ENCODE measurements at regions not wholly inside any gene's neighbourhood (a gene's known extent, or its start where the extent isn't known, plus 50 kb on each side); places are given as distances from the start of the nearest gene placed in this dataset.
A peak's percentile ranks its signal among the peaks of the same experiment; 100 is the strongest.

- no peak for TF ChIP-seq CTCF (conservative IDR thresholded peaks at IDR 0.05)
- no peak overlapping the region for H3K27ac ChIP-seq
Measured at GRCh38 chr10:125348536-125348935, 188.2 kb upstream of the CTBP2 start.

DNA sequence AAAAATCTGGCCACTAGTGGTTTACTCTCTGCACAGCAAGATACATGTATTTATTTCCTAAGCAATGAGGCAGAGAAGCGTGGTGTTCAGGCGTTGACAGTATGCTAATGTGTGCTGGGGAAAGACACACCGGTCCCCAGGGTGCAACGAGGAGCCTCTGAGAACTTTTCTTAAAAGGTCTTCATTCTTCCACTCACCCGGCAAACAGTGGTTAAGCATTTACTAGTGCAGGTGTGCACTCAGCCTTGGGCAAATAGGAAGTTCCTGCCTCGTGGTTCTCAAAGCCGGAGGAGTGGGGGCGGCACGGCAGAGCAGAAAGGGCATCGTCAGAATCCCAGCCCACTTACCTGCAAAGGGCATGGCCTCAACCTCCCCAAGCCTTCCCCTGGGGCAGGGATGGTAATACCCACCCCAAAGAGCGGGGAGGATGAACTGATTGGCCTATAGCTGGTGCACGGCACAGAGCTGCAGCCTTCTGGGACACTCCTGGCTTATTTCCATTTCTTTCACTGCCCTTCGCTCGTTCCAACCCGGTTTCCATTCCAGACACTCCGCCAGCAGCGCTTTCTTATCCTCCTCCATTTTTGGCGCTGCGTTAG lies 184.3 kb upstream of the CTBP2 start:
- TF ChIP-seq CTCF (conservative IDR thresholded peaks at IDR 0.05), result no peak; the same call in 1 of the 2 replicates
- H3K27ac ChIP-seq, result peak overlapping the region; percentile 90

- peak overlapping the region; percentile 90 for H3K27ac ChIP-seq
Measured at GRCh38 chr10:125343983-125344382, 183.6 kb upstream of the CTBP2 start.

GRCh38 chr10:125343118-125343925 lies 183.0 kb upstream of the CTBP2 start:
- TF ChIP-seq CTCF (conservative IDR thresholded peaks at IDR 0.05), result peak; percentile 31; the same call in 1 of the 2 replicates
- H3K27ac ChIP-seq, result peak overlapping the region; percentile 90

More at GRCh38 chr10:125343983-125344382, 183.6 kb upstream of the CTBP2 start:
- no peak for TF ChIP-seq CTCF (conservative IDR thresholded peaks at IDR 0.05)

DNA sequence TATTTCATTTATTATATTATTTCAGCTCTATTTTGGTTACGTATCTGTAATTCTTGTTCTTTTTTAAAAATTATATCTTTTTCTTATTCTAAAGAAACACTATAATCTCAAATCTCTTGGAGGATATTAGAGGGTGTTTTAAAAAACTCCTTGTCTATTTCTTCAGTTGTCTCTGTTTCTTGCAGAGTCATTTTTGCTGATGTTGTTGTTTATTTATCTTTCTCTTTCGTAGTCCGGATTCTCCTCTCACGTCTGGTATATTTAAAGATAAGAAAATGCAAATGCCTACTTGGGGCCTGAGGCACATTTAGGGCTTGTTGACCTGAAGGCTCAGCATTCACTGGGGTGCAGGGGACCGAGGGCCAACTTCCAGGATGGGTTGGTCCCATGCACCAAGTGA lies 181.2 kb upstream of the CTBP2 start:
- no peak overlapping the region for H3K27ac ChIP-seq
- no peak for TF ChIP-seq CTCF (conservative IDR thresholded peaks at IDR 0.05)

- no peak for TF ChIP-seq CTCF (conservative IDR thresholded peaks at IDR 0.05)
- H3K27ac ChIP-seq, result no peak overlapping the region
Measured at GRCh38 chr10:125340903-125341302, 180.5 kb upstream of the CTBP2 start.

- no peak for TF ChIP-seq CTCF (conservative IDR thresholded peaks at IDR 0.05)
- no peak overlapping the region for H3K27ac ChIP-seq
Measured at GRCh38 chr10:125337510-125337909, 177.1 kb upstream of the CTBP2 start.

Data from VCaP (cell line).